ENCODE measurements at regions not wholly inside any gene's neighbourhood (a gene's known extent, or its start where the extent isn't known, plus 50 kb on each side); places are given as distances from the start of the nearest gene placed in this dataset.

GRCh38 chr17:55873017-55873758 lies 122.3 kb downstream of the PCTP start:
- H2AFZ ChIP-seq (ENCODE audit: low read length): no peak overlapping the region
- no peak overlapping the region for H2BK5ac ChIP-seq (ENCODE audit: low read depth, low read length)
- no peak overlapping the region for H3K4me2 ChIP-seq (ENCODE audit: insufficient read depth in 1 of 2, low read depth in 2 of 2, low read length in 2 of 2)
- WGBS, 2 experiments (ENCODE audit: extremely low coverage in 1 of 2, insufficient coverage in 1 of 2, insufficient read length in 1 of 2, insufficient replicate concordance in 2 of 2, low coverage in 1 of 2, low lambda C conversion rate in 2 of 2, missing lambda C conversion rate in 1 of 2): 97% methylated on average over 4 of the region's 4 CpGs; no CpG with 5 or more reads in 1 of the 2 experiments
- H3K23ac ChIP-seq (ENCODE audit: insufficient read length): no peak overlapping the region
- no peak overlapping the region for H3K4me3 ChIP-seq (ENCODE audit: extremely low read depth in 1 of 4, insufficient read depth in 2 of 4, low read depth in 3 of 4, low read length in 4 of 4)
- H3K14ac ChIP-seq (ENCODE audit: insufficient read length): no peak overlapping the region
- H3K79me2 ChIP-seq (ENCODE audit: control insufficient read depth in 1 of 2, insufficient read depth in 2 of 2, low read length in 2 of 2): no peaks in the 10 kb centered on the region
- no peak overlapping the region for H2BK120ac ChIP-seq (replicated peaks; ENCODE audit: low read depth, low read length)
- H3K27ac ChIP-seq (ENCODE audit: low read depth, low read length): no peak overlapping the region
- peaks cover 0 to 3% (median 1%) of the 10 kb centered on the region in 4 experiments; a peak in 3 of 7 replicates for H3K4me1 ChIP-seq (replicated peaks in 1 of 4; ENCODE audit: control insufficient read depth in 3 of 4, insufficient read depth in 4 of 4, low read length in 3 of 4)
- no peak for FAIRE-seq
- no peak overlapping the region for H3K18ac ChIP-seq (ENCODE audit: extremely low read depth, low read length)
- H3K27me3 ChIP-seq (replicated peaks in 1 of 4; ENCODE audit: control insufficient read depth in 3 of 4, extremely low read depth in 1 of 4, insufficient read depth in 3 of 4, low read length in 3 of 4): no peaks in the 10 kb centered on the region
- POLR2A ChIA-PET (ENCODE audit: partially characterized antibody): no interaction called here
- no peaks in the 10 kb centered on the region for H3K36me3 ChIP-seq (ENCODE audit: control insufficient read depth in 2 of 4, insufficient read depth in 4 of 4, low read length in 3 of 4)
- H3K9me3 ChIP-seq (ENCODE audit: insufficient read depth in 2 of 2, low read depth in 1 of 2, low read length in 1 of 2): 0 out of 4 replicates have a peak, but pooled peaks cover 0 to 4% of the 10 kb centered on the region in 2 experiments
- no peak overlapping the region for H4K91ac ChIP-seq (replicated peaks; ENCODE audit: insufficient read length, low read length)
- no peaks in the 10 kb centered on the region for H4K20me1 ChIP-seq (replicated peaks in 1 of 2; ENCODE audit: control insufficient read depth in 1 of 2, insufficient read depth in 2 of 2, low read length in 2 of 2)
- peaks cover 1% of the 10 kb centered on the region; the same call in 1 of the 2 replicates for H3K23me2 ChIP-seq (ENCODE audit: low read depth, low read length)
- no peak overlapping the region for H2AK5ac ChIP-seq (ENCODE audit: low read depth, low read length)
- H2BK20ac ChIP-seq (ENCODE audit: low read length): no peak overlapping the region
- H4K8ac ChIP-seq (ENCODE audit: extremely low read depth, insufficient read depth, low read length): no peak overlapping the region
- no peak overlapping the region for H2BK15ac ChIP-seq (ENCODE audit: low read length)
- CTCF ChIA-PET (ENCODE audit: partially characterized antibody): interaction anchor here (1.3 kb wide), 1 partner anchor 10 kb away, joined by 6 read pairs; no protein-coding TSS in a partner anchor
- no peaks in the 10 kb centered on the region for H3K79me1 ChIP-seq (ENCODE audit: low read depth, low read length)
- no peak overlapping the region for H3K9ac ChIP-seq (replicated peaks in 1 of 4; ENCODE audit: extremely low read depth in 1 of 4, low read depth in 3 of 4, low read length in 3 of 4)
- H4K5ac ChIP-seq (ENCODE audit: insufficient read length, low read depth, low read length): no peak overlapping the region
- DNase-seq (ENCODE audit: low read depth in 1 of 2, low spot score in 2 of 2): no peak
- no peak overlapping the region for H3K4ac ChIP-seq (replicated peaks; ENCODE audit: insufficient read length, low read depth, low read length)
- no peak overlapping the region for H3K56ac ChIP-seq (replicated peaks; ENCODE audit: insufficient read length, low read depth, low read length)
- H2BK12ac ChIP-seq (ENCODE audit: low read depth, low read length): no peak overlapping the region
- TF ChIP-seq EP300 (IDR thresholded peaks at IDR 0.05; ENCODE audit: borderline replicate concordance in 1 of 2, low read depth in 2 of 2, low read length in 2 of 2) (no peak), KDM1A (IDR thresholded peaks at IDR 0.05; ENCODE audit: borderline replicate concordance, low read length) (no peak), CTCF (IDR thresholded peaks at IDR 0.05; ENCODE audit: control extremely low read depth in 1 of 3, insufficient read depth in 1 of 3, low read depth in 1 of 3, low read length in 3 of 3) (no peak), JUN (IDR thresholded peaks at IDR 0.05; ENCODE audit: low read depth, low read length) (no peak), GABPA (IDR thresholded peaks at IDR 0.05; ENCODE audit: borderline replicate concordance, insufficient read depth, low read length) (no peak), CTBP2 (IDR thresholded peaks at IDR 0.05; ENCODE audit: borderline replicate concordance, insufficient read depth, insufficient read length, low read length) (no peak), TBP (IDR thresholded peaks at IDR 0.05; ENCODE audit: low read depth, low read length) (no peak), TCF12 (IDR thresholded peaks at IDR 0.05; ENCODE audit: low read depth, low read length) (no peak), BACH1 (IDR thresholded peaks at IDR 0.05; ENCODE audit: low read length) (no peak), BCL11A (IDR thresholded peaks at IDR 0.05; ENCODE audit: low read depth in 2 of 2, low read length in 2 of 2) (no peak)
